Karpas-422 (cell line): ENCODE measurements at regions not wholly inside any gene's neighbourhood (a gene's known extent, or its start where the extent isn't known, plus 50 kb on each side); places are given as distances from the start of the nearest gene placed in this dataset.
"Not testable (repeated sequence)": the region's sequence is repeated elsewhere in the genome, so short reads cannot be mapped to it uniquely, and the experiment has no call there.

ENCODE experiments used
- DNase-seq: peaks from one replicate; pipeline ENCODE4 v3.0.0-alpha.2; 2015
- H2AFZ ChIP-seq: fragments of 200-600 bp; sonication (generic); 2 replicates; pipeline ENCODE4 v1.6.1; 2014; ENCODE audit warnings: antibody characterized with exemption, low read length, mixed read lengths
- H3K27ac ChIP-seq: fragments of 200-600 bp; sonication (generic); 2 replicates; pipeline ENCODE4 v1.5.1; 2014; ENCODE audit warnings: mild to moderate bottlenecking, low read length, moderate library complexity
- H3K27me3 ChIP-seq: fragments of 200-600 bp; sonication (generic); 2 replicates; pipeline ENCODE4 v1.6.1; 2014; ENCODE audit warnings: low read length, mixed read lengths
- H3K36me3 ChIP-seq: fragments of 200-600 bp; sonication (generic); 2 replicates; pipeline ENCODE4 v1.6.1; 2014; ENCODE audit warnings: low read length, mixed read lengths; ENCODE audit not compliant: insufficient read depth
- H3K4me1 ChIP-seq: fragments of 200-600 bp; sonication (generic); 2 replicates; pipeline ENCODE4 v1.6.1; 2014; ENCODE audit warnings: mild to moderate bottlenecking, low read length, mixed read lengths
- H3K4me2 ChIP-seq: fragments of 200-600 bp; sonication (generic); 2 replicates; pipeline ENCODE4 v1.6.1; 2014; ENCODE audit warnings: low read length, low read depth, mild to moderate bottlenecking; ENCODE audit not compliant: poor library complexity, severe bottlenecking
- H3K4me3 ChIP-seq: fragments of 200-600 bp; sonication (generic); 2 replicates; pipeline ENCODE4 v1.5.1; 2014; ENCODE audit warnings: mild to moderate bottlenecking, antibody characterized with exemption, low read length, mixed read lengths
- H3K79me2 ChIP-seq: fragments of 200-600 bp; sonication (generic); 2 replicates; pipeline ENCODE4 v1.6.1; 2014; ENCODE audit warnings: mild to moderate bottlenecking, low read length, mixed read lengths
- H3K9ac ChIP-seq: fragments of 200-600 bp; sonication (generic); 2 replicates; pipeline ENCODE4 v1.6.0; 2014; ENCODE audit warnings: low read length
- H3K9me2 ChIP-seq: fragments of 200-600 bp; sonication (generic), shearing (Covaris generic); replicated peaks from 2 replicates; pipeline ENCODE4 v1.6.0; 2014; ENCODE audit warnings: mild to moderate bottlenecking, low read length, moderate library complexity; ENCODE audit not compliant: insufficient read depth
- H3K9me3 ChIP-seq: fragments of 300-700, 200-600 bp; sonication (generic); 2 replicates; pipeline ENCODE4 v1.6.1; 2014; ENCODE audit warnings: low read length, mixed read lengths
- H4K20me1 ChIP-seq: fragments of 200-600 bp; sonication (generic); 2 replicates; pipeline ENCODE4 v1.6.1; 2014; ENCODE audit warnings: mild to moderate bottlenecking, antibody characterized with exemption, low read length, low read depth; ENCODE audit not compliant: insufficient read depth

DNA sequence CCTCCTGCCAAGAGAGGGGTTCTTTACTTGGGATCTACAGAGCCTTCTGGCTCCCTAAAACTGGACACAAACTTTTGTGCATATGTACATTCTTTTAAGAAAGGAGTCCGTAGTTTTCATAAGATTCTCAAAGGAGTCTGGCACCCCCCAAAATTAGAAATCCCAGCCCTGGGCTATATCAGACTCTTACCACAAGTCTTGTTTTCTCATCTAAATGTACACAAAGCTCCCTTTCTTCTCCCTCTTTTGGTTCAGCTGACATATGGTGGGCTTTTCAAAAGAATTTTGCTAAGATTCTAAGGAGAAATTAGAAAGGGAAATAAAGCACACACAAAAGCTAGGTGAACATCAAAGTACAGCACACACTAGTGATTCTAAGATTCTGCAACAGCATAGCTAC, 114.4 kb downstream of the ENC1 start:
- Histone ChIP-seq H3K4me1 (no peaks in the 10 kb centered on the region), H3K9me2 (no peaks in the 10 kb centered on the region), H3K36me3 (no peaks in the 10 kb centered on the region), H3K4me2 (no peak overlapping the region), H3K79me2 (no peaks in the 10 kb centered on the region), H3K27ac (no peak overlapping the region), H4K20me1 (no peaks in the 10 kb centered on the region), H3K9ac (no peak overlapping the region), H3K27me3 (no peaks in the 10 kb centered on the region), H2AFZ (no peak overlapping the region), H3K9me3 (no peaks in the 10 kb centered on the region), H3K4me3 (no peak overlapping the region)
- no peak for DNase-seq

- H3K9me2 ChIP-seq, H3K36me3 ChIP-seq, H3K9ac ChIP-seq, H3K27ac ChIP-seq, H3K27me3 ChIP-seq, H3K4me2 ChIP-seq, H4K20me1 ChIP-seq, H3K4me1 ChIP-seq, H3K79me2 ChIP-seq, DNase-seq, H3K9me3 ChIP-seq, H2AFZ ChIP-seq, H3K4me3 ChIP-seq: not testable (repeated sequence)
These were observed 115.8 kb downstream of the ENC1 start for GRCh38 chr5:74524767-74525166.

- not testable (repeated sequence) for DNase-seq, H3K36me3 ChIP-seq, H3K4me3 ChIP-seq, H4K20me1 ChIP-seq, H3K79me2 ChIP-seq, H3K9me3 ChIP-seq, H3K27ac ChIP-seq, H3K9ac ChIP-seq, H3K9me2 ChIP-seq, H3K4me2 ChIP-seq, H3K27me3 ChIP-seq, H2AFZ ChIP-seq, H3K4me1 ChIP-seq
These were observed 116.8 kb downstream of the ENC1 start for GRCh38 chr5:74523698-74524097.

DNA sequence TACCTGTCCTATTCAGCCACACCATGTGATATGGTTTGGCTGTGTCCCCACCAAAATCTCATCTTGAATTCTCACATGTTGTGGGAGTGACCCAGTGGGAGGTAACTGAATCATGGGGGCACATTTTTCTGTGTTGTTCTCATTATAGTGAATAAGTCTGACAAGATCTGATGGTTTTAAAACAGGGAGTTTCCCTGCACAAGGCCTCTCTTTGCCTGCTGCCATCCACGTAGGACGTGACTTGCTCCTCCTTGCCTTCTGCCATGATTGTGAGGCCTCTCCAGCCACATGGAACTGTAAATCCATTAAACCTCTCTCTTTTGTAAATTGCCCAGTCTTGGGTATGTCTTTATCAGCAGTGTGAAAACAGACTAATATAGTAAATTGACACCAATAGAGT, 117.7 kb downstream of the ENC1 start:
- not testable (repeated sequence) for H3K27me3 ChIP-seq, H3K9me2 ChIP-seq, H4K20me1 ChIP-seq, H3K4me1 ChIP-seq, H3K36me3 ChIP-seq, H3K9ac ChIP-seq, H3K4me2 ChIP-seq, DNase-seq, H2AFZ ChIP-seq, H3K27ac ChIP-seq, H3K4me3 ChIP-seq, H3K9me3 ChIP-seq, H3K79me2 ChIP-seq

GRCh38 chr5:74521401-74521800, 119.1 kb downstream of the ENC1 start:
- no peak overlapping the region for H3K27ac ChIP-seq
- no peaks in the 10 kb centered on the region for H3K4me1 ChIP-seq
- no peak for DNase-seq
- H3K36me3 ChIP-seq = no peaks in the 10 kb centered on the region
- H2AFZ ChIP-seq = no peak overlapping the region
- no peaks in the 10 kb centered on the region for H3K27me3 ChIP-seq
- H3K9ac ChIP-seq = no peak overlapping the region
- H3K4me2 ChIP-seq = no peak overlapping the region
- no peaks in the 10 kb centered on the region for H4K20me1 ChIP-seq
- H3K9me3 ChIP-seq = no peaks in the 10 kb centered on the region
- no peaks in the 10 kb centered on the region for H3K9me2 ChIP-seq
- no peak overlapping the region for H3K4me3 ChIP-seq
- no peaks in the 10 kb centered on the region for H3K79me2 ChIP-seq

GRCh38 chr5:74519679-74520078, 120.8 kb downstream of the ENC1 start:
- Histone ChIP-seq H4K20me1 (no peaks in the 10 kb centered on the region), H3K36me3 (no peaks in the 10 kb centered on the region), H2AFZ (no peak overlapping the region)

GRCh38 chr5:74519161-74519571, 121.4 kb downstream of the ENC1 start:
- Histone ChIP-seq H4K20me1 (no peaks in the 10 kb centered on the region), H3K27me3 (no peaks in the 10 kb centered on the region), H3K27ac (no peak overlapping the region), H3K36me3 (no peaks in the 10 kb centered on the region), H3K4me2 (no peak overlapping the region), H3K4me1 (no peaks in the 10 kb centered on the region), H3K9ac (no peak overlapping the region), H3K79me2 (no peaks in the 10 kb centered on the region), H3K9me3 (no peaks in the 10 kb centered on the region), H2AFZ (no peak overlapping the region), H3K9me2 (no peaks in the 10 kb centered on the region), H3K4me3 (no peak overlapping the region)
- no peak for DNase-seq

More at GRCh38 chr5:74519679-74520078, 120.8 kb downstream of the ENC1 start:
- Histone ChIP-seq H3K4me2 (no peak overlapping the region), H3K4me3 (no peak overlapping the region), H3K27me3 (no peaks in the 10 kb centered on the region), H3K9ac (no peak overlapping the region), H3K4me1 (no peaks in the 10 kb centered on the region), H3K9me2 (no peaks in the 10 kb centered on the region), H3K27ac (no peak overlapping the region), H3K79me2 (no peaks in the 10 kb centered on the region), H3K9me3 (no peaks in the 10 kb centered on the region)
- DNase-seq = no peak

- H4K20me1 ChIP-seq = no peaks in the 10 kb centered on the region
These were observed 122.8 kb downstream of the ENC1 start for GRCh38 chr5:74517700-74518099.

DNA sequence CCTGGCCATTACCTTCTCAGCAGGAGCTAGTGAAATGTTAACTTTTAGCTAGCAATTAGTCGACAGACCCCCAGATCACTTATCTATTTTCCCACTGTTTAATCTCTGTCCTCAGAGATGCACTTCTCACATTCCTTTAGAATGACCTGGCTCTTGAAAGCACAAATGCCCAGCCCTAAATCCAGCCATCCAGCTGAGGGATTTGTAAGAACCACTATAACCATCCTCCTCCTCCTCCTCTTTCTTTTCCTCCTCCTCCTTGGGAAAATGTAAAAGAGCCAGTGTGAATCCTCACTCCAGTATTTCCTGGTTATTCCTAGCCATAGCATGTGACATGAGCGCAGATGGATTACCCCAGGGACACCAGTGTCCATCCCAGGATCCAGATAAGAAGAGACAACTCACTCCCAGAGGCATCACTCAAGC, 124.3 kb downstream of the ENC1 start:
- H2AFZ ChIP-seq = no peak overlapping the region
- H3K27me3 ChIP-seq = no peaks in the 10 kb centered on the region
- H3K9ac ChIP-seq = no peak overlapping the region
- H3K27ac ChIP-seq = no peak overlapping the region
- no peaks in the 10 kb centered on the region for H3K9me3 ChIP-seq
- no peak overlapping the region for H3K4me2 ChIP-seq
- H3K79me2 ChIP-seq = no peaks in the 10 kb centered on the region
- no peaks in the 10 kb centered on the region for H3K36me3 ChIP-seq
- H3K9me2 ChIP-seq = no peaks in the 10 kb centered on the region
- no peak overlapping the region for H3K4me3 ChIP-seq
- no peaks in the 10 kb centered on the region for H3K4me1 ChIP-seq
- no peak for DNase-seq
- no peaks in the 10 kb centered on the region for H4K20me1 ChIP-seq

More at GRCh38 chr5:74517700-74518099, 122.8 kb downstream of the ENC1 start:
- Histone ChIP-seq H3K4me2 (no peak overlapping the region), H3K79me2 (no peaks in the 10 kb centered on the region), H3K36me3 (no peaks in the 10 kb centered on the region), H3K27me3 (no peaks in the 10 kb centered on the region), H3K4me1 (no peaks in the 10 kb centered on the region), H3K9ac (no peak overlapping the region), H3K4me3 (no peak overlapping the region), H3K9me2 (no peaks in the 10 kb centered on the region), H3K9me3 (no peaks in the 10 kb centered on the region), H2AFZ (no peak overlapping the region), H3K27ac (no peak overlapping the region)
- no peak for DNase-seq
